Activated CD4-positive, alpha-beta T cell treated with anti-CD3 and anti-CD28 coated beads, Interleukin-2, Interleukin-4, amounts not matched to agents 100 ng/mL and 50 ng/mL, durations not matched to agents 16 hours and 8 hours (primary cell): ENCODE measurements at regions not wholly inside any gene's neighbourhood (a gene's known extent, or its start where the extent isn't known, plus 50 kb on each side); places are given as distances from the start of the nearest gene placed in this dataset.
"Not testable (repeated sequence)": the region's sequence is repeated elsewhere in the genome, so short reads cannot be mapped to it uniquely, and the experiment has no call there.

Experiments used
- DNase-seq: peaks from one replicate; pipeline ENCODE4 v3.0.0-alpha.2; 2020; ENCODE audit warnings: low spot score

DNA sequence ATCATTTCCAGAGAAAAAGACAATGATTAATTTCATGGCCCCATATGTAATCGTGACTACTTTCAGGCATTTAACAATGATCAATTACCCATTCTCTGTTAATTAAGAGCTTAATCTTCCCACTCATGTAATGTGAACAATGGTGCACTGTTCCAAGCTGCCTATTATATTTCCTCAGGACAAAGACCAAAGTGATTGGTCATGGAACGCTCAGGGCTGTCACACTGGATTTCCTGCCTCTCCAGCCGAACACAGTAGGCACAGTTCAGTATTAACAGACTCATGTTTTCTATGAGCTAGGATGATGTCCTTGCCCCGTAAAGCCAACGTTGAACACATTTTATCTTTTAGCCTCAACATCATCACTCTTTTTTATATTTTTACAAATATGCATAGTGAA, 142.7 kb upstream of the FZD8 start:
- DNase-seq: no peak

DNA sequence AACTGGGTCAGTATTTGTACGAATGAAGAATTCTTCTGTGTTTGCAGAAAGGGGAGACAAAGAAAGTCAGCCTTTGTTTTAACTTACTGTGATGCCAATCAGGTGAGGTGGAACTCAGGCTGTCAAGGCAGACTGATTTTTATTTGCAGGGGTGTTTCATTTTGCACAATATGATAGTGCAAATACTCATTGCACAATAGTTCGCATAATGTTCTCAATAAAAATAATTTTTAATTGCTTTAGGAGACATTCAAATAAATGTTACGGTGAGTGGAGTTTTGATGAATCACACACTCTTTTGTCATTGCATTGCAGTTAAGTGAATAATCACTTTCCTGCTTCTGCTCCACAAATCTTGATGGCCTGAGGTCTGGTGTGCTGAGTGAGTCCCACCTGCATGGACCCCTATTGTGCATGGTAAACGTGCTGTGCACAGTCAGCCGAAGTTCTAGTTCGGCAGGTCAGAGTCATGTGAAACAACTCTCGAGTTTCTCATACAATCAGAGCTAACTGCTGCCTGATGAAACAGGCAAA, 141.3 kb upstream of the FZD8 start:
- DNase-seq: no peak

DNA sequence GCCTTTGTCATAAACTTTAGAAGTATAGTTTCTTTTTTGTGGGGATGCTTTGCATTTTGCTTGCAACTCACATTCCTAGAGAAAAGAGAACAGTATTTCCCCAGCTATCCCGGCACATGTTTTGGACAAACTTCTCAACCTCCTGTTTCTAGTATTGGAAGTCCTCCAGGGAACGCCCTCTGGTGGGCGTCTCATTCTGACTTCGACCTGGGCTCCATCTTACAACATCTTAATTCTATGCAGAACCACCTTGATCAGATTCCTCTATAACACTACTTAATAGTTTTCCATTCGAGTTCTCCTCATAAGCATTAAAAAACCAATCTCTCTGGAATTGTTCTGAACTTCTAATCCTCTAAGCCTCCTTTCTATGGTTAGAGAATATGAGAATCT, 139.5 kb upstream of the FZD8 start:
- DNase-seq: no peak

DNA sequence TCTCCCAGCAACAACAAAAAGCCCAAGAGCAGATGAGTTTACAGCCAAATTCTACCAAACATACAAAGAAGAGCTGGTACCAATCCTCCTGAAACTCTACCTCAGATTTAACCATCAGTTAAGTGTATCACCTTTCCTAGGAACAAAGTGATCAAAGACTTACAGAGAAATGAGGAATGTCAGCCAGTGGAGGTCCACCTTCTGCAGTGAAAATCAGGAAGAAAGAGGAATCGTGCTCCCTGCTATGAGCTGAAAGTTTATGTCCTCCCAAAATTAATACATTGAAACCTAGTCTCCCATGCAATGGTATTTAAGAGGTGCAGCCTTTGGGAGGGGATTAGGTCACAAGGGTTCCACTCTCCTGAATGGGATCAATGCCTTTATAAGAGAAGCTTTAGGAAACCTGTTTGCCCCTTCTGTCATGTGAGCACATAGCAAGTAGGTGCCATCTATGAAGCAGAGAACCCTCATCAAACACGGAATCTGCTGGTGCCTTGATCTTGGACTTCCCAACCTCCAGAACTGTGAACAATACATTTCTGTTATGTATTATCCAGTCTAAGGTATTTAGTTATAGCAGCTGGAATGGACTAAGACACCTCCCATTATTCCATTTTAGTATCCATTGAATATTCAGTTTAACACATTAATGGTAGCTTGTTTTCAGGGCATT, 139.0 kb upstream of the FZD8 start:
- DNase-seq: no peak

DNA sequence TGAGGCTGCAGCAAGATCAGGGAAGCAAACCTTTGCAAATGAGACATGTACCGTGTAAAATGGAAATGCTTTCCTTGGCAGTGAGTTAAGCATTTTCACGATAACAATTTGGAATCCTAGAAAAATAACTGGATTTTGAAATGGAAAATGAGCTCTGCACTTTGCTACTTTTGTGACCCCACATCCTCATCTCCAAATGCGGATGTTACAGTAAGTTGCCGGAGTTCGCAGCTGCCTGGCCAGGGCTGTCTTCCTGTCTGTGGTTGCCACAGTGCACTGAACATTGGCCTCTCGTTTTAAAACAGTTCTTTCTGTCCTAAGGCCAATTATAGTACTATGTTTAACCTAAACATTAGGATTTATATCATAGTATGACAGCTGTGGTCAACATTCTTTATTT, 136.2 kb upstream of the FZD8 start:
- DNase-seq: no peak

DNA sequence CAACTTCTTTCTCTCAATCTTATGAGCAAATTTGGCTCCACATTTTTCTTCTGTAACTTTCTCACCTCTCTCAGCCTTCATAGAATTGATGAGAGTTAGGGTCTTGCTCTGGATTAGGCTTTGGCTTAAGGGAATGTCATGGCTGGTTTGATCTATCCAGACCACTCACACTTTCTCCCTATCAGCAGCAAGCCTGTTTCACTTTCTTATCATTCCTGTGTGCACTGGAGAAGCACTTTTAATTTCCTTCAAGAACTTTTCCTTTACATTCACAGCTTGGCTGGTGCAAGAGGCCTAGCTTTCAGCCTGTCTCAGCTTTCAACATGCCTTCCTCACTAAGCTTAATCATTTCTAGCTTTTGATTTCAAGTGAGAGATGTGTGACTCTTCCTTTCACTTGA, 134.5 kb upstream of the FZD8 start:
- not testable (repeated sequence) for DNase-seq

DNA sequence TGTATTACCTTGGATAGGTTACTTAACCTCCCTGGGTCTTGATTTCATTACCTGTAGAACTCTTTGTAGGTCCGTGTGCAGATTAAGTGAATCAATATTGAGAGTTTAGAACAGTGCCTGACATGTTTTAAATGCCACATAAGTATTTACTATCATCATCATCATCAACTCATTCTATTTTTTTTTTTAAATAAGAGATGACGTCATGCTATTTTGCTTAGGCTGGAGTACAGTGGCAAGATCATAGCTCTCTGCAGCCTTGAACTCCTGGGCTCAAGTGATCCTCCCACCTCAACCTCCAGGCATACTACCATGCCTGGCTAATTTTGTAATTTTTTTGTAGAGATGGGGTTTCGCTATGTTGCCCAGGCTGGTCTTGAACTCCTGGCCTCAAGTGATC, 132.0 kb upstream of the FZD8 start:
- DNase-seq: no peak

DNA sequence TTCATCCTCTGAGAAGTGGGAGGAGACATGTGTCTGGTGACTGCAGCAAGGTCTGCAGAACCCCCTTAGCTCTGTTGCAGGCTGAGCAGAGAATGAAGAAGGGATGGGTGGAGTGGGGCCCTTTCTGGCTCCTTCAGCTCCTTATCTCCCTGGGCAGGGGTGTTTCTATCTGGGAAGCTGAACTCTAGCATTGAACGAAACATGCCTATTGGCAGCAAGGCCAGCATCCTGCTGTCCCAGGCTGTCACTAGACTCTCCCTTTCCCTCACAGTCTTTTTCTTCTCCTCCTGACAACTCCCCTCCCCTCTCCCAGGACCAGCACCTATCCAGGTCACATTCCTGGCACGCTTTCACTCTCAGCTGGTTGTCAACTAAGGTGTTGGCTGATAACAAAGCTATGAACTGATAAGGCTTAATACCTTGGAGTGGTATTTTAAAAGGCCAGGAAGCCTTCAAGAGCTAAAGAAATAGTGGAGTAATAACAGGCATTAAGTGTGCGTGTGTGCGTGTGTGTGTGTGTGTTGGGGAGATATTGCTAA, 128.8 kb upstream of the FZD8 start:
- DNase-seq: no peak

DNA sequence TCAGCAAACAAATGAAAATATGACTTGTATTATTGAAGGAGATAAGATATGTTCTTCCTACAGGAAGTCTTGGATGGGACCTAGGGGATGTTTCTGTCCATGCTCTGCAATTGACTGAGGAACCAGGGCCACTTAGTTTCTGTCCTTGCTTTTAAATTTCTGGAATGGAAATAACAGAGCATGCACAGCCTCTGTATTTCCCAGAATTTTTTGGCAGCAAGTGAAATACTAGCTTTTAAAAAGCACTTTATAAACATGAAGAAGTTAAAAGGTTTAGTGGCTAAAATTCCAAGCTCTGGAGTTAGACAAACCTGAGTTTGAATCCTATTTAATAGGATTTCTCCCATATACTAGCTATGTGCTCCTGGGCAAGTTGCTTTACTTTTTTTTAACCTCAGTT, 127.7 kb upstream of the FZD8 start:
- DNase-seq: no peak

DNA sequence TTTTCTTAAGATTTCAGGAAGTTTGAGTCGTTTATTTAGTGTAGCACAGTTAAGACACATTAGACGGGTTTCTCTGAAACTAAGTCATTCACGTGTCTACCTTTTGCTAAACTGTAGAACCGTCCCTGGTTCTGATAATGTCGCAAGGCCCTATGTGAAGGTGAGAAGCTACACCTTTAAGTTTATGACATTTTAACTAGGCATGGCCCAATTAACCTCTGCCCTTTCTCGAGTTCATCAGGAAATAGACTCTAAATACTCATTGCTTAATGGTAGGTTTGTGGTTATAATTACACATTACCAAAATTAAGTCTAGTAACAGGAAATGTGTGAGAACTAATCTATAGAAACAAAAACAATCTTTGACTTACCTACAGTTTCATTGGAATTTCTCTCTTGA, 126.6 kb upstream of the FZD8 start:
- no peak for DNase-seq

DNA sequence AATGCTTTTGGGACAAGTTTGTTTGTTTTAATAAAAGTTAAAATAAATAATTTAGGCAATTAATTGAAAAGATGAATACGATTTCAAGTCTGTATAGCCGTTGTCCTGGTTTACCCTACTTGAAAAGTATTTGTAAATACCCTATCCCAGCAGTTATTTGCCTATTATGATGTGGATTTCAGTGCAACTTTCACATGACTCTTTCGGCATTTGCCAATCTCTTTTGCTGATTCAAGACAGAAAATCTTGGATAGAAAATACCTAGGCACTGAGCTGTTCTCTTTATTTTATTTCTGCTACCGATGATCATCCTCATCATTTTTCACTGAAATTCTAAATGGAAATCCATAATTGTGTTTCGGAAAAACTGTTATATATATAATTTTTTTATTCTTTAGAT, 125.9 kb upstream of the FZD8 start:
- DNase-seq: no peak

DNA sequence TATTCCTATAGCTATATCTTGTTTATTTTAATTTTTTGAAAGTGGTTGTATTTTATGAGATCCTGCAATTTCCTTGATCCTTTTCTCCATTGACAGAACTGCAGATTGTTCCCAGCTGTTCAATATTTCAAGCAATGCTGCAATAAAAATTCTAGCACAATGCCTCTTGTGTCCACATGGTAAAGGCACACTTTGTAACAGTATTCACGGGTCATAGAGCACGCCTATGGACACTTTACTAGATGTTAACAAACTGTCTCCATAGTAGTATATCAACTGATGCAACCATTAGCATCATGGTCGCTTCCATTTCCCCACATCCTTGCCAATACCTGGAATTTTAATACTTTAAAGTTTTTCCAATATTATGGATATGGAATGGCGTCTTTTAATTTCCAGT, 123.9 kb upstream of the FZD8 start:
- DNase-seq: no peak

DNA sequence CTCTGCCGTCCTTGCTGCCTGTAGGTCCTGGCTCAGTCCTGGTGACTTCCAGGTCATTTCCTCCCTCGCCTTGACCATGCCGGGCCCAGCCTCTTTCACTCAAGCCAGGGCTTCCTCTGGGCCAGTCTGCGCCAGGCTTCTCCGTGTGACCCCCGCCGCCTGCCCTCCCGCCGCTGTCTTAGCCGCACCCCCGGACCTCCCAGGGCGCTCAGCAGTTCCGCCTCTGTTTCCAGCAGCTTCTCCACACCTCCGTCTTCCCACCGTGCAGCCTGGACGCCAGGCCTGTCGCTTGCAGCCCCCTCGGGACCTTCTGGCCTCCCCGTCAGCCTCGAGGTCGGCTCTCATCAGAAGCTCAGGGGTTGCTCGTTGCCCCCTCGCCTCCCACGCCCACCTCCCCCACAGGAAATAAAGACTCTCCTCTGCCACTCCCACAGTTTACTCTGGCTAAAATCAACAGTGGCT, 123.0 kb upstream of the FZD8 start:
- DNase-seq: no peak

DNA sequence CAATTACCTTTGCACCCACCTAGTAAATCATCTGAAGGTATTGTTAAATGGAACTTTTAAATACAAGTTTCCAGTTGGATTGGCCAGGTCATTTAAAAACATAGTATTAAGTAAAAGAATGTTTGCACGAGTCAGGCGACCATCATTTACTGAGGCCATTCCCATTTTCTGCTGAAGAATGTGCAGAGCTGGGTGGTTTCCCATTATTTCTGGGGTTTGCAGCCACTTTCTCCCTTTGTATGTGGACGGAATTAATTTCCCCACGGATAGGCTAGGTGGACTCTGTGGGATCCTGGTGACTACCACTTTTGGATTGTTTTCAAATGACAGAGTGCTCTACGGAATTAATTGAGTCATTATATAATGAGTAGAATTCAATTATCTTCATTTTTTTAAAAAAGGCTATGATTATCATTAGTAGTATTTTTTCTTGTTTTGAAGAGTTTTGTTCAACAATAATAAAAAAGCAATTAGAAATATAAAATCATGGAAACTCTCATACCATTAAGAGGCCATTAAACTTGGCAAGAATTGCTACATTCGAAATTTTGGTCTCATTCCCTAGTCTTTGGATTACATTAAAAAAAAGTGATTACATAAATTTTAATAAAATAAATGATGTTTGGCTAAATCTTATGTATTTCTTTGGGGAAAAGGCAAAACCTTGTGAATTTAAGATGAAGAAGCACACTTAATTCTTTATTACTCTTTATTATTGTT, 120.4 kb upstream of the FZD8 start:
- no peak for DNase-seq

DNA sequence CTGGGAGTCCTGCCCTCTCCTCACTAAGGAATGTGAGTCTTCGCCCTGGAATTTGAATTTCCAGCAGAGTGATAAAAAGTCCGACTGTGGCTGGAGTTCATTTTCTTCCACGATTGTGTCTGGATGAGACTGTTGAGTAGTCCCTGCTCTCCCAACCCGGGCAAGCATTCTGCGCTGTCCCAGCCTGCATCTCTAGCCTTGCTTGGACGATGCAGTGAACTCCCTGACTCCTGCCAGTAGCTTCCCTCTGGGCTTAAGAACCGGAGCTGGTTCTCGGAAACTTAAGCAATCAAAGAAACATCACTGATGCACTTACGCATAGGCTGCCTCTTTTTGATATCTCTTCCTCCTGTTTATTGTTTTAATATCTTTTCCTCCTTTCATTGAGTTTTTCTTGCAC, 116.0 kb upstream of the FZD8 start:
- no peak for DNase-seq

DNA sequence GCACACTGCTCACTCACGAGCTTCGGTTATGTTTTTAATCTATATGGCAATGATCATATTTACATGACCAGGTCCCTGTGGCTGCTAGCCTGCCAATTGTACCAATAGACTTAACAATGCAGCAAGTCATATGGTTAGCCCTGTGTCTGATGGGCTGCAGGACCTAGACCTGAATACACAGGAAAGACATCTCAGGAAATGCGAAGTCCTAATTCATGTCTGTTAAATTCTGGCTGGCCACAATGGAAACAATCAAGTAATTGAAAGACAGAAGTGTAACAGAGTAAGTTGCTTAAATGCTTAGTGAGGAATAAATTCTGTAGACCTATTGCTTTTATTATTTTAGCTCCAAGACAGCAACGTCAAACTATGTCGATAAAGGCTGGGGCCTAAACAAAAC, 112.4 kb upstream of the FZD8 start:
- no peak for DNase-seq

DNA sequence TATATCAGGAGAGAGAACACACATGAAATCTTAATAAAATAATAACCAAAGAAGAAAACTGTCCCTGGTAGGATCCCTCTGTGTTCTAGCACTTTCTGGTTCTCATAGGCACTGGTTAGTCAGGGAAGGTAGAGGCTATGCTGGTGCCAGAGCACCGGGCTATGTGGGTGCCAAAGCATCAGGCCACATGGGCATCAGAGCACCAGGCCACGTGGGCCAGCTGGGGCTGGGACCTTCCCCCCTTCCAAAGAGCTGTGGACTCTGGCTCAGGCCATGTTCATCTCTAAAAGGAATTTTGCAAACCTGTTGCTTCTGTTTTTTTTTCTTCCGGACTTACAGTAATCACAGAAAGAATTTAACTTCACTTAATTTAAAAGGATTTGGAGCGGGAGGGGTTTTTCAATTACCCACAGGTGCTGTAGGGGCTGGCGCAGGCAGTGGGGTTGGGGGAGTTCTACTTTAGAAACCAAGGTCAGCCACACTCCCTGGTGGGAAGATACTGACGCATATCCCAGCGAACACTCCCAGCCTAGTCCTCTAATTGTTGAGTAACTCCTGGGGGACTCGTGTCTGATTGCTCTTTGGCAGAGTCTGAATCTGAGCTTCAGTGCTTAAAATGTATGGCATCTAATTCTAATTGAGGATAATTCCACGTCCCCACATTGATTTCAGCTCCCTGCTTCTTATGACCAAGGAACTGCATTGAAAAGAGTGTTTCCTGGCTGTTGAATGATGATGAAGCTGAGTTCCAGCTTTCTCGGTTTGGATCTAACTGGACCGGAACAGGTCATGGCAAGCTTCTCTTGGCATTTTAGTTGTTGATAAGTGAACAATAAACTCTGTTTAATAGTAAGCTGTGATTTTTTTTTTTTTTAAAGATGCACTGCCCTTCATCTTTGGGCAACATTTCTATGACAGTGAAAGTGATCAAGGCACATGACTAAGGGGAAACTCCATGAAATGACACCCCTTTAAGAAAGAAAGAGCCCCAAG, 110.7 kb upstream of the FZD8 start:
- DNase-seq: no peak

DNA sequence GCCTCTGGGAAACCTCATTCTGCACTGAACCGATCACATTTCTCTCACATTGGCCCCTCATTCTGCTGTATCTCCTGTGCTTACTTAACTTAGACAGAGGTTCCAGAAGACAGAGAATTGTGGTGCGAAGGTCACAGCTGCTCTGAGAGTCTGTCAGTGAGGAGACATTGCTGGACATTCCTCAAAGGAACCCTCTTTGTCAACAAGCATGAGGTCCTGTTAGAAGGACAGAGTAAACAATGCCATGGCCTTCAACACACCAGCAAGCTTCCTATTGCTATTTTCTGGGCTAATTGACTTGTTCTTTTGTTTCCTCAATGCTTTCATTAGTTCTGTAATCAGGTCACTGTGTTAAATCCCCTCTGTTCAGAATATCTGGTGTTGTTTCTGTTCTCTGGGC, 109.3 kb upstream of the FZD8 start:
- DNase-seq: no peak

DNA sequence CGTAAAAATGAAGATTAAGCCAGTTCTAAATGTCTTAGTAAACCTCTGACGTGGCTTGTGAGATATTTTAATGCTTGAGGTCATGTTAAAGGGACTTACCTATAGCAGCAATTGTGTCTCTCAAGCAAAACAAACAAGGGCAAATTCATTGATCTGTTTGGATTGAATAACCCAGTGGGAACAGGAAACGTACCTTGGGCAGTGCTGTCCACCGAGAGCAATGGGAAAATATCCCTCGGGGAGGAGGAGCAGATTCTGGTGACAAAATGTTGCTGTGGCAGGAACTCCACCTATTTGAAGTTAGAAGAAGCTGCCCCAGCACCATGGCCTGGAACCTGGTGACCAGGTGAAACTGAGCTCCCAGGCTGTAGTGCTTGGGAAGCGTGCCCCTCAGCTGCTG, 107.1 kb upstream of the FZD8 start:
- DNase-seq: no peak

DNA sequence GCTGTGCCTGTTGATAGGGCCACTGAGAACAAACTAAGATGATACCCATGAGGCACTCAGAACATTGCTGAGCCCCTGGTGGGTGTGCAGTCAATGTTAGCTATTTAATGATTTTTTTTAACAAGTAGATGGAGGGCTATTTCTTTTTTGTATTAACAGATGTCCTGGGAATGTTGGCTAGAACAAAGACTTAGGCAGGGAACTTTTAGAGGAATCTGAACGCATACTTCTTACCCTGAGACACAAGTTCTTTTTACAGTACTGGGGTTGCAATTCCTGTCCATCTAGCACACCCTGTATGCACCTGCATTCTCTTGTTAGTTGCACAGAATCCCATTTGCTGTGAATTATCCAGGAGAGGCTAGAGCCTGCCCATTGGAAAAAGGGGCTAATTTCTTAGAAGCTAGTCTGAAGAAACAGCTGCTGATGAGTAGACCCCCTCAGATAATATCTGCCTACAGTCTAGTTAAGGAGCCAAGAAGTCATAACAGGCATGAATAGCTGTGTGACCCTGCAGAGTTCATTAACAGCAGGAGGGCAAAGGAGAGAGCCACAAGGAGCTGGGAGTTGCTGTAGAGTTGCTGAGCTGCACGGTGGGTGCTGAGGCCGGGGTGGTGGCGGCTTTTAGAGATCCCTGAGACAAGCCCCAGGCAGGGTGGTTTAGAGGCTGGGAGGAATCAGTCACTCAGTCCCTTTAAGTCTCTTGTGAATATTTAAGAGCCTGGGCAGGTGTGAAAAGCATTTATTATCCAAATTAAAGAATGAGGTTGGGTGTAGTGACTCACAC, 103.7 kb upstream of the FZD8 start:
- no peak for DNase-seq

DNA sequence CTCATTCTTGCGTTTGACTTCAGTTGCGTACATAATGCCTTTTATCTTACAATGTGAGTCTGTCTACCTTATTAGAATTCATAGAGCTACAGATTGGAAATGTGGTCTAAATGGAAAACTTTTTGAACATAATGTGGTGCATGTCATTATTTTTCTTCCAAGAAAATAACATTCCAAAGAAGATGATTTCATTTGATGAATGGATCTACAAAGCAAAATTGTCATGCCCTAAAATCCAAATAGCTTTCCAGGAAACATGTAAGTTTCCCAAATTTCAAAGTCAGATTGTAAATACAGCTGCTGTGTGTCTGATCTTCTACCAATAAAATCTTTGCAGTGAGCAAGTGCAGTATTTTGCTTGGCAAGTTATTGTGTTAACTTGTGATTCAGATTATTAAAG, 101.8 kb upstream of the FZD8 start:
- no peak for DNase-seq
